GM12878 (cell line): ENCODE measurements at regions not wholly inside any gene's neighbourhood (a gene's known extent, or its start where the extent isn't known, plus 50 kb on each side); places are given as distances from the start of the nearest gene placed in this dataset.

Source experiments
- ATAC-seq: fragments of 200-7000 bp; cut with Tn5 transposase; 3 replicates; pipeline ENCODE4 v1.9.1; 2020; ENCODE audit warnings: mild to moderate bottlenecking, moderate library complexity
- BruUV-seq: library from RNA; stranded (reverse); fragments of 400-500 nt; replicated peaks from 2 replicates; lab custom pipeline; 2021; lab: Mats Ljungman, UMichigan
- CTCF ChIA-PET: fragments of 300-600 bp; sonication (Branson Sonifier 250); formaldehyde crosslinking; extraction: SDS; loops from one replicate; lab custom pipeline; 2021; ENCODE audit warnings: inconsistent platforms; lab: Yijun Ruan, JAX
- POLR2A ChIA-PET: fragments of 350-600 bp; formaldehyde crosslinking; extraction: SDS; loops from one replicate; lab custom pipeline; 2021; ENCODE audit warnings: inconsistent platforms; lab: Charles Lee
- RAD21 ChIA-PET: fragments of 300-600 bp; sonication (Branson Sonifier 250); formaldehyde crosslinking; loops from one replicate; lab custom pipeline; 2023; ENCODE audit warnings: antibody characterized with exemption; ENCODE audit not compliant: unreplicated experiment; lab: Charles Lee
- SMC1A ChIA-PET: fragments of 300-600 bp; sonication (Branson Sonifier 250); formaldehyde crosslinking; loops from one replicate; lab custom pipeline; 2023; ENCODE audit not compliant: unreplicated experiment, uncharacterized antibody; lab: Charles Lee
- DNase-seq: peaks from one replicate; pipeline ENCODE4 v3.0.0-alpha.2; 2011; ENCODE audit warnings: low read depth, low spot score
- FAIRE-seq: peaks from 3 replicates; lab custom pipeline; 2011; peaks lifted over from hg19 to GRCh38; lab: Jason Lieb, UNC
- H2AFZ ChIP-seq: 2 replicates; pipeline ENCODE4 v1.6.0; 2011; ENCODE audit warnings: low read depth, low read length, control low read depth; ENCODE audit not compliant: control insufficient read depth
- H3K27ac ChIP-seq: 2 replicates; pipeline ENCODE4 v1.5.1; 2011; ENCODE audit warnings: control low read depth; ENCODE audit not compliant: control insufficient read depth, insufficient read depth
- H3K27me3 ChIP-seq, 2 experiments: replicated peaks in 1 of 2; 2 replicates each; pipeline versions ENCODE4 v1.6.0 to v1.6.1; 2011; ENCODE audit warnings: low read length in 1 of 2; ENCODE audit not compliant: control insufficient read depth in 2 of 2, insufficient read depth in 2 of 2
- H3K36me3 ChIP-seq, 2 experiments: 2 replicates each; pipeline ENCODE4 v1.5.1; 2011; ENCODE audit warnings: low read length in 1 of 2; ENCODE audit not compliant: control insufficient read depth in 2 of 2, insufficient read depth in 2 of 2
- H3K4me1 ChIP-seq: 2 replicates; pipeline ENCODE4 v1.6.1; 2011; ENCODE audit warnings: mild to moderate bottlenecking, low read length, moderate library complexity, mixed read lengths; ENCODE audit not compliant: control insufficient read depth, insufficient read depth
- H3K4me2 ChIP-seq: 2 replicates; pipeline ENCODE4 v1.6.0; 2011; ENCODE audit warnings: control low read depth; ENCODE audit not compliant: control insufficient read depth, insufficient read depth
- H3K4me3 ChIP-seq: fragments of 200-600 bp; sonication (generic); 2 replicates; pipeline ENCODE4 v1.5.1; 2016
- H3K79me2 ChIP-seq: 2 replicates; pipeline ENCODE4 v1.6.0; 2011; ENCODE audit warnings: low read length; ENCODE audit not compliant: control insufficient read depth, insufficient read depth
- H3K9ac ChIP-seq: 2 replicates; pipeline ENCODE4 v1.8.0; 2011; ENCODE audit warnings: low read length, control low read depth, mixed read lengths; ENCODE audit not compliant: control insufficient read depth, insufficient read depth
- H3K9me3 ChIP-seq: replicated peaks from 3 replicates; pipeline ENCODE4 v1.5.1; 2011; ENCODE audit warnings: mild to moderate bottlenecking, low read length; ENCODE audit not compliant: control insufficient read depth, insufficient read depth
- H4K20me1 ChIP-seq: 2 replicates; pipeline ENCODE4 v1.6.0; 2011; ENCODE audit not compliant: control insufficient read depth, insufficient read depth
- BCL11A ChIP-seq: IDR thresholded peaks from 2 replicates; pipeline ENCODE4 v1.6.1; 2011; ENCODE audit warnings: low read depth, low read length
- DPF2 ChIP-seq: fragments of 450-650 bp; IDR thresholded peaks from 2 replicates; pipeline ENCODE4 v1.6.1; 2017; ENCODE audit warnings: mild to moderate bottlenecking
- ETV6 ChIP-seq, 2 experiments: fragments of 450-650 bp in 1 of 2; IDR thresholded peaks in 1 of 2; conservative IDR thresholded peaks in 1 of 2; 2 replicates each; pipeline ENCODE4 v1.6.1; 2014; ENCODE audit warnings: antibody characterized with exemption in 1 of 2, borderline replicate concordance in 1 of 2, low read depth in 1 of 2, mild to moderate bottlenecking in 1 of 2, moderate library complexity in 1 of 2
- HDAC6 ChIP-seq: fragments of 200-600 bp; sonication (generic); IDR thresholded peaks from one replicate; pipeline ENCODE4 v1.8.0; 2017; ENCODE audit warnings: antibody characterized with exemption; ENCODE audit not compliant: unreplicated experiment
- HDGF ChIP-seq: fragments of 450-650 bp; IDR thresholded peaks from 2 replicates; pipeline ENCODE4 v1.6.1; 2016; ENCODE audit warnings: antibody characterized with exemption
- MEF2B ChIP-seq: fragments of 450-650 bp; IDR thresholded peaks from 2 replicates; pipeline ENCODE4 v1.6.1; 2018; ENCODE audit warnings: mild to moderate bottlenecking, moderate library complexity; ENCODE audit not compliant: partially characterized antibody, poor library complexity, severe bottlenecking
- PAX8 ChIP-seq: fragments of 450-650 bp; IDR thresholded peaks from 2 replicates; pipeline ENCODE4 v1.6.1; 2017; ENCODE audit warnings: mild to moderate bottlenecking, moderate library complexity
- SMAD5 ChIP-seq: IDR thresholded peaks from 2 replicates; pipeline ENCODE4 v1.6.1; 2016; ENCODE audit warnings: antibody characterized with exemption, low read depth
- STAT1 ChIP-seq: fragments of 450-650 bp; conservative IDR thresholded peaks from 2 replicates; pipeline ENCODE4 v1.6.1; 2014; ENCODE audit warnings: antibody characterized with exemption, mild to moderate bottlenecking
- ZNF384 ChIP-seq: IDR thresholded peaks from 2 replicates; pipeline ENCODE4 v1.6.1; 2012; ENCODE audit warnings: low read depth, mild to moderate bottlenecking, low read length, improper control_type of control experiment, borderline replicate concordance
- WGBS: methylation state at CpG from one replicate; pipeline ENCODE4 v1.1.6; 2016; ENCODE audit warnings: low lambda C conversion rate; ENCODE audit not compliant: insufficient replicate concordance, insufficient coverage; ENCODE audit errors: missing lambda C conversion rate; 5-methylcytosine and 5-hydroxymethylcytosine counted together
- in situ Hi-C: fragments of 300-500 bp; cut with MboI; formaldehyde crosslinking; loops from 9 replicates; pipeline ENCODE4 v1.14.3; 2018; ENCODE audit warnings: mixed read lengths
- intact Hi-C: fragments of 100-400 bp; cut with micrococcal nuclease; formaldehyde crosslinking; loops from one replicate; pipeline ENCODE4 v1.14.2; 2022; ENCODE audit not compliant: unreplicated experiment
- TF ChIP-seq, protein P1 (sequence below): fragments of 450-650 bp; IDR thresholded peaks from 2 replicates; pipeline ENCODE4 v1.6.1; 2016; ENCODE audit warnings: mild to moderate bottlenecking
- TF ChIP-seq, protein P2 (sequence below): IDR thresholded peaks from 2 replicates; pipeline ENCODE4 v1.6.1; 2012; ENCODE audit warnings: low read depth, low read length, improper control_type of control experiment

DNA sequence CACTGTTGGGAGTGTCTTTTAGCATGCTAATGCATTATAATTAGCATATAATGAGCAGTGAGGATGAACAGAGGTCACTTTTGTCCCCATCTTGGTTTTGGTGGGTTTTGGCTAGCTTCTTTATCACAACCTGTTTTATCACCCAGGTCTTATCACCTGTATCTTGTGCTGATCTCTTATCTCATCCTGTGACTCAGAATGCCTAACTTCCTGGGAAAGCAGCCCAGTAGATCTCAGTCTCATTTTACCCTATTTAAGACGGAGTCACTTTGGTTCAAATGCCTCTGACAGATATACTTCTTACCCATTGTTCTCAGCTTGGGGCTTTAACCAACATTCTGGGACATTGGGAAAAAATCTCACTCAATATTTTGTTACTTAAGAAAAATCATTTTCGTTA is 348.7 kb downstream of the PBX1 start:
- Histone ChIP-seq H3K27ac (no peak overlapping the region), H3K9ac (no peak overlapping the region), H2AFZ (no peak overlapping the region), H3K4me2 (no peak overlapping the region), H3K36me3 (no peaks in the 10 kb centered on the region), H3K4me1 (no peaks in the 10 kb centered on the region), H4K20me1 (no peaks in the 10 kb centered on the region), H3K79me2 (no peaks in the 10 kb centered on the region), H3K9me3 (no peaks in the 10 kb centered on the region), H3K4me3 (no peak overlapping the region), H3K27me3 (no peaks in the 10 kb centered on the region; a peak in 1 of 4 replicates)
- BruUV-seq = no TSS peak
- no peak for TF ChIP-seq HDGF
- no peak for TF ChIP-seq BCL11A
- TF ChIP-seq, protein P1, sequence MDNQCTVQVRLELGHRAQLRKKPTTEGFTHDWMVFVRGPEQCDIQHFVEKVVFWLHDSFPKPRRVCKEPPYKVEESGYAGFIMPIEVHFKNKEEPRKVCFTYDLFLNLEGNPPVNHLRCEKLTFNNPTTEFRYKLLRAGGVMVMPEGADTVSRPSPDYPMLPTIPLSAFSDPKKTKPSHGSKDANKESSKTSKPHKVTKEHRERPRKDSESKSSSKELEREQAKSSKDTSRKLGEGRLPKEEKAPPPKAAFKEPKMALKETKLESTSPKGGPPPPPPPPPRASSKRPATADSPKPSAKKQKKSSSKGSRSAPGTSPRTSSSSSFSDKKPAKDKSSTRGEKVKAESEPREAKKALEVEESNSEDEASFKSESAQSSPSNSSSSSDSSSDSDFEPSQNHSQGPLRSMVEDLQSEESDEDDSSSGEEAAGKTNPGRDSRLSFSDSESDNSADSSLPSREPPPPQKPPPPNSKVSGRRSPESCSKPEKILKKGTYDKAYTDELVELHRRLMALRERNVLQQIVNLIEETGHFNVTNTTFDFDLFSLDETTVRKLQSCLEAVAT = no peak
- TF ChIP-seq SMAD5 = no peak
- no peak for TF ChIP-seq DPF2
- TF ChIP-seq, protein P2, sequence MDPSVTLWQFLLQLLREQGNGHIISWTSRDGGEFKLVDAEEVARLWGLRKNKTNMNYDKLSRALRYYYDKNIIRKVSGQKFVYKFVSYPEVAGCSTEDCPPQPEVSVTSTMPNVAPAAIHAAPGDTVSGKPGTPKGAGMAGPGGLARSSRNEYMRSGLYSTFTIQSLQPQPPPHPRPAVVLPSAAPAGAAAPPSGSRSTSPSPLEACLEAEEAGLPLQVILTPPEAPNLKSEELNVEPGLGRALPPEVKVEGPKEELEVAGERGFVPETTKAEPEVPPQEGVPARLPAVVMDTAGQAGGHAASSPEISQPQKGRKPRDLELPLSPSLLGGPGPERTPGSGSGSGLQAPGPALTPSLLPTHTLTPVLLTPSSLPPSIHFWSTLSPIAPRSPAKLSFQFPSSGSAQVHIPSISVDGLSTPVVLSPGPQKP = no peak
- in situ Hi-C loops (no loop called here), intact Hi-C loops (no loop called here)
- no peak for FAIRE-seq
- 6% methylated on average over 2 of the region's 2 CpGs for WGBS
- ATAC-seq = no peak
- ChIA-PET SMC1A (no interaction called here), CTCF (no interaction called here), POLR2A (no interaction called here), RAD21 (no interaction called here)
- DNase-seq = no peak

DNA sequence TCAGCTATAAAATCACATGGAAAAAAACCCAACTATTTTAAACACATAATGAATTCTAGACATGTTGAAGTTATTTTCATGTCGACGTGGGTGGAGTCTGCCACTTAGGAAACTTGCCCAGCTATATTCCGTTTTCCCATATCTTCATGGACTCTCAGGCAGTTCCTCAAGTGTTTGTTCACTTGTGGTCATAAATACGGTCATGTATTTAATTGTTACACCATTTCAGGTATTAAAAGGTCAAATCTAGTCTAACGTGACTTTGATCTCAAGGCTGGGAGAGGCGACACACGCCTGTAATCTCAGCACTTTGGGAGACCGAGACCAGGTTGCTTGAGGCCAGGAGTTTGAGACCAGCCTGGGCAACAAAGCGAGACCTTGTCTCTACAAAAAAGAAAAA is 346.9 kb downstream of the PBX1 start:
- H3K27ac ChIP-seq = no peak overlapping the region
- H3K9me3 ChIP-seq = no peaks in the 10 kb centered on the region
- no peak overlapping the region for H3K9ac ChIP-seq
- in situ Hi-C loops = no loop called here
- no peak overlapping the region for H3K4me3 ChIP-seq
- no peaks in the 10 kb centered on the region for H3K4me1 ChIP-seq
- RAD21 ChIA-PET = no interaction called here
- H4K20me1 ChIP-seq = no peaks in the 10 kb centered on the region
- ATAC-seq (no peak), FAIRE-seq (no peak), DNase-seq (no peak)
- BruUV-seq = no TSS peak
- H3K4me2 ChIP-seq = no peak overlapping the region
- intact Hi-C loops = no loop called here
- SMC1A ChIA-PET = no interaction called here
- H3K79me2 ChIP-seq = no peaks in the 10 kb centered on the region
- no peaks in the 10 kb centered on the region; a peak in 1 of 4 replicates for H3K27me3 ChIP-seq
- no peaks in the 10 kb centered on the region for H3K36me3 ChIP-seq
- no peak overlapping the region for H2AFZ ChIP-seq
- WGBS = 13% methylated on average over 9 of the region's 9 CpGs
- CTCF ChIA-PET = no interaction called here
- POLR2A ChIA-PET = no interaction called here
- TF ChIP-seq ZNF384 (no peak), SMAD5 (no peak), STAT1 (no peak), ETV6 (conservative IDR thresholded peaks at IDR 0.05 in 1 of 2, IDR thresholded peaks at IDR 0.05 in 1 of 2; ENCODE audit: borderline replicate concordance in 1 of 2, low read depth in 1 of 2) (no peak), PAX8 (no peak), MEF2B (no peak), HDAC6 (no peak)
